HG03354 (cell line): ENCODE measurements at regions not wholly inside any gene's neighbourhood (a gene's known extent, or its start where the extent isn't known, plus 50 kb on each side); places are given as distances from the start of the nearest gene placed in this dataset.
"Not testable (repeated sequence)": the region's sequence is repeated elsewhere in the genome, so short reads cannot be mapped to it uniquely, and the experiment has no call there.

Experiments
- ATAC-seq: cut with Tn5 transposase; IDR thresholded peaks from one replicate; pipeline ENCODE4 v1.9.1; 2021; ENCODE audit warnings: mild to moderate bottlenecking; ENCODE audit not compliant: unreplicated experiment, poor library complexity, severe bottlenecking

- ATAC-seq, result no peak
Measured at GRCh38 chr4:96379524-96379923, 539.6 kb downstream of the PDHA2 start.

GRCh38 chr4:96380106-96380505, 540.2 kb downstream of the PDHA2 start:
- ATAC-seq, result no peak

- ATAC-seq, result no peak
Measured at GRCh38 chr4:96383349-96383748, 543.5 kb downstream of the PDHA2 start.

- ATAC-seq, result no peak
Measured at GRCh38 chr4:96389770-96390169, 549.9 kb downstream of the PDHA2 start.

- no peak for ATAC-seq
Measured at GRCh38 chr4:96390404-96390803, 550.5 kb downstream of the PDHA2 start.

- ATAC-seq, result no peak
Measured at GRCh38 chr4:96395747-96396146, 555.9 kb downstream of the PDHA2 start.

GRCh38 chr4:96406742-96407141, 566.8 kb downstream of the PDHA2 start:
- ATAC-seq, result no peak

- no peak for ATAC-seq
Measured at GRCh38 chr4:96407225-96407624, 567.3 kb downstream of the PDHA2 start.

GRCh38 chr4:96407738-96408463, 568.0 kb downstream of the PDHA2 start:
- no peak for ATAC-seq

GRCh38 chr4:96414853-96415252, 575.0 kb downstream of the PDHA2 start:
- ATAC-seq, result not testable (repeated sequence)

GRCh38 chr4:96429657-96430056, 589.8 kb downstream of the PDHA2 start:
- ATAC-seq, result no peak

GRCh38 chr4:96431094-96431493, 591.2 kb downstream of the PDHA2 start:
- ATAC-seq, result no peak

GRCh38 chr4:96448315-96448872, 608.5 kb downstream of the PDHA2 start:
- no peak for ATAC-seq

- ATAC-seq, result no peak
Measured at GRCh38 chr4:96455045-96455720, 615.3 kb downstream of the PDHA2 start.

- not testable (repeated sequence) for ATAC-seq
Measured at GRCh38 chr4:96458031-96458430, 618.1 kb downstream of the PDHA2 start.

GRCh38 chr4:96459105-96459504, 619.2 kb downstream of the PDHA2 start:
- ATAC-seq, result no peak

GRCh38 chr4:96465834-96466233, 625.9 kb downstream of the PDHA2 start:
- ATAC-seq, result no peak

GRCh38 chr4:96471956-96472867, 632.3 kb downstream of the PDHA2 start:
- ATAC-seq, result no peak

- ATAC-seq, result no peak
Measured at GRCh38 chr4:96473246-96473645, 633.4 kb downstream of the PDHA2 start.
